ENCODE measurements at regions not wholly inside any gene's neighbourhood (a gene's known extent, or its start where the extent isn't known, plus 50 kb on each side); places are given as distances from the start of the nearest gene placed in this dataset.

DNA sequence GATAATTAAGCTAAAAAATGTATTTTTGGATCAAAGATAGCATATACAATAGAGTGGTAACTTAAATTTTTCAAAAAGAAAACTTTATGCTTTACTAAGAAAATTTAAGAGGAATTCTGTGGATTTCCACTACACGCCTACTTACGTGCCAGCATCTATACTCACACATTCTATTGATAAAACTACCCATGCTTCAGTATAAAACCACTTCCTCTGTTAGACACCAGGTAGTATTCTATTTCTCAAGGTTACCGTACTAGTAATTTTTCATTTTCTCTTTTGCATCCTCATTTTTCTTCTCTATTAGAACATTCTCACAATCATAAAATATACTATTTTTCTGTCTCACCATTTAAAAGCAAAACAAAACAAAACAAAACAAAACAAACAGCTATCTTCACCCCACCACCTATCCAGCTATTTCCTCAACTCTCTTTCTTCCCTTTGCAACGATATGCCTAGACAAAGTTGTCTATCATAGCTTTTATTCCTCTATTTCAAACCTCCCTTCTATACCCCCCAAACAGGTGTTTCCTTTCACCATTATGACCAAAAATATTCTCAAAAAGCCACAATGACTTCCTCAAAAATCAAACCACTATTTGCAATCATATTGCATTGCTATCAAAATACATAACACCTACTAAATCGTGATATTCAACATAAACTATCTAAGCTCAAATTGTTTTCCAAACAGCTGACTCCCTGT is 1652.0 kb downstream of the MRPL39 start:
- Histone ChIP-seq H3K9me3 (no peaks in the 10 kb centered on the region), H3K27me3 (no peaks in the 10 kb centered on the region), H3K27ac (no peak overlapping the region), H3K36me3 (no peaks in the 10 kb centered on the region), H3K4me1 (no peaks in the 10 kb centered on the region), H3K4me3 (no peak overlapping the region)
- TF ChIP-seq POLR2AphosphoS5 (IDR thresholded peaks at IDR 0.05; ENCODE audit: insufficient read depth in 1 of 2, low read depth in 1 of 2) = no peak
- no peak for TF ChIP-seq POLR2A (IDR thresholded peaks at IDR 0.05)
- TF ChIP-seq, protein P1, sequence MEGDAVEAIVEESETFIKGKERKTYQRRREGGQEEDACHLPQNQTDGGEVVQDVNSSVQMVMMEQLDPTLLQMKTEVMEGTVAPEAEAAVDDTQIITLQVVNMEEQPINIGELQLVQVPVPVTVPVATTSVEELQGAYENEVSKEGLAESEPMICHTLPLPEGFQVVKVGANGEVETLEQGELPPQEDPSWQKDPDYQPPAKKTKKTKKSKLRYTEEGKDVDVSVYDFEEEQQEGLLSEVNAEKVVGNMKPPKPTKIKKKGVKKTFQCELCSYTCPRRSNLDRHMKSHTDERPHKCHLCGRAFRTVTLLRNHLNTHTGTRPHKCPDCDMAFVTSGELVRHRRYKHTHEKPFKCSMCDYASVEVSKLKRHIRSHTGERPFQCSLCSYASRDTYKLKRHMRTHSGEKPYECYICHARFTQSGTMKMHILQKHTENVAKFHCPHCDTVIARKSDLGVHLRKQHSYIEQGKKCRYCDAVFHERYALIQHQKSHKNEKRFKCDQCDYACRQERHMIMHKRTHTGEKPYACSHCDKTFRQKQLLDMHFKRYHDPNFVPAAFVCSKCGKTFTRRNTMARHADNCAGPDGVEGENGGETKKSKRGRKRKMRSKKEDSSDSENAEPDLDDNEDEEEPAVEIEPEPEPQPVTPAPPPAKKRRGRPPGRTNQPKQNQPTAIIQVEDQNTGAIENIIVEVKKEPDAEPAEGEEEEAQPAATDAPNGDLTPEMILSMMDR (IDR thresholded peaks at IDR 0.05) = no peak
- DNase-seq (ENCODE audit: extremely low spot score in 2 of 2) = no peak
- intact Hi-C loops (cut with DNase I) = no loop called here

DNA sequence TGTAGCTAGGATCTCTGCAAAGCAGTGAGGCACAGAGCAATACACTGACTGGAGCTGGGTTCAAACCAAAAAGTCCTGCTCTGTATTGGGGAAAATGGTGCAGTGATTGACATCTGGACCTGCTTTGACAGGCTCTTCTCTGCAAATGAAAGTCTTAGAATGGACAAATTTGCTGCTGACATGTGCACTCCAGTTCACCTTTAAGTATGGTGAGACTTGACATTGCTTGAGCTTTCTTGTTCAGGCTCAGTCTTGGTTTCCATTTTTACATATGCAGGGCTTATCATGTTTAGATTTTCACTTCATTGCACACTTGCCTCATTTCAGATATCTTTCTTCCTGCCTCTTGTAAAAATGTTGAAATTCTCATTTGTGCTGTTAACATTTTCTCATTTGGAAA is 1655.0 kb downstream of the MRPL39 start:
- TF ChIP-seq POLR2A (IDR thresholded peaks at IDR 0.05) = no peak
- TF ChIP-seq, protein P1 (IDR thresholded peaks at IDR 0.05) = no peak
- no peak for TF ChIP-seq POLR2AphosphoS5 (IDR thresholded peaks at IDR 0.05; ENCODE audit: insufficient read depth in 1 of 2, low read depth in 1 of 2)
- Histone ChIP-seq H3K27ac (no peak overlapping the region), H3K36me3 (no peaks in the 10 kb centered on the region), H3K9me3 (no peaks in the 10 kb centered on the region), H3K27me3 (no peaks in the 10 kb centered on the region), H3K4me3 (no peak overlapping the region), H3K4me1 (no peaks in the 10 kb centered on the region)
- intact Hi-C loops (cut with DNase I) = no loop called here
- DNase-seq (ENCODE audit: extremely low spot score in 2 of 2) = no peak

DNA sequence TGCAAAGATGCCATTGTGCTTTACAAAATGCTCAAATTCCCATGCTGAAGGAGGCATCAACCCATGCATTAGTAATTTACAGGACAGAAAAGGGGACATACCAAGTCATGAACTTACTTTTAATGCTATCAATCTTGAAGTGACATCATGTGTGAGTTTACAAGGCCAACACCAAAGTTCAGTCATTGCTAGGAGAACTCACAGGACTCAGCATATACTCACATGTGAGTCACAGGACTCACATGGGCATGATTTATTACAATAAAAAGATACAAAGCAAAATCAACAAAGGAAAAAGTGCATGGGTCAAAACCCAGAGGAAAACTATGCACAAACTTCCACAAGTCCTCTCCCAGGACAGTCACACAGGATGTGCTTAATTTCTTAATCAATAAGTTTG is 1656.0 kb downstream of the MRPL39 start:
- DNase-seq (ENCODE audit: extremely low spot score in 2 of 2) = no peak
- no peaks in the 10 kb centered on the region for H3K27me3 ChIP-seq

DNA sequence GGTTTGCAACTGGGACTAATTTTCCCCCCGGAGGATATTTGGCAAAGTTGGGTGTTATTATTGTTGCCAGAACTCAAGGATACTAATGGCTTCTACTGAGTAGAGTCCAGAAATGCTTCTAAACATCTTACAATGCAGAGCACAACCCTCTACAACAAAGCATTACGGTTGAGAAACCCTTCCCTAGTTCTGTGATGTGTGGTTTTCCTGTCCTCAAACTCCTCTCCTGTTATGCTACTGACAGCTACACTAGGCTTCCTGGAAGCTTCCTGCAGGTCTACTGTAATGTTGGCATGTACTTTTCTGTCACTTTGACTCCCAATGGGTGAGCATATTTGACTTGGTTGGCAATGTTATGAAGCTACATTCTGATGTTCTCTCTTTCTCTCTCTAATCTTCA is 1656.9 kb downstream of the MRPL39 start:
- H3K36me3 ChIP-seq = no peaks in the 10 kb centered on the region
- H3K9me3 ChIP-seq = no peaks in the 10 kb centered on the region
- intact Hi-C loops (cut with DNase I) = no loop called here
- no peak for DNase-seq (ENCODE audit: extremely low spot score in 2 of 2)
- no peaks in the 10 kb centered on the region for H3K27me3 ChIP-seq
- no peak overlapping the region for H3K27ac ChIP-seq
- TF ChIP-seq POLR2A (IDR thresholded peaks at IDR 0.05) (no peak), POLR2AphosphoS5 (IDR thresholded peaks at IDR 0.05; ENCODE audit: insufficient read depth in 1 of 2, low read depth in 1 of 2) (no peak)
- TF ChIP-seq, protein P1 (IDR thresholded peaks at IDR 0.05) = no peak
- no peak overlapping the region for H3K4me3 ChIP-seq
- H3K4me1 ChIP-seq = no peaks in the 10 kb centered on the region

More for the DNA sequence above, 1656.0 kb downstream of the MRPL39 start:
- TF ChIP-seq, protein P1 (IDR thresholded peaks at IDR 0.05) = no peak
- TF ChIP-seq POLR2A (IDR thresholded peaks at IDR 0.05) (no peak), POLR2AphosphoS5 (IDR thresholded peaks at IDR 0.05; ENCODE audit: insufficient read depth in 1 of 2, low read depth in 1 of 2) (no peak)
- intact Hi-C loops (cut with DNase I) = no loop called here
- H3K9me3 ChIP-seq = no peaks in the 10 kb centered on the region
- no peaks in the 10 kb centered on the region for H3K4me1 ChIP-seq
- H3K36me3 ChIP-seq = no peaks in the 10 kb centered on the region
- no peak overlapping the region for H3K27ac ChIP-seq
- no peak overlapping the region for H3K4me3 ChIP-seq

DNA sequence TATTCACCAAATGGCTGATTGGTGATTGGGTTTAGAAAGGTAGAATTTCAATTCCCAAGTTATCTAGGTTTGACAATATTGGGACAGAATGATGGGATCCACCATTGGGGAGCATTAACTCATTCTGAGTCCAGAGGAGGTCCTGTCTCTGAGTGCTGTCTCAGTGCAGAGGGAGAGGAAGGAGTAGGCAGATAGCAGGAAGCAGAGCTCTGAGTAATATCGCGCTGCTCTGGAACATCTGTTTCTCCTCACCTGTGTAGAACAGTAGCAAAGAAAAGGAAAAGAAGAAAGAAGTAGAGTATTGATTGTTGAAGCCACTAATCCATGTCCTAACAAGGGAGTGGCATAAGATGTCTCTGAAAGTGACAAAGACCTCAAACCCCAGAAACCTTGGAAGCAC is 1657.8 kb downstream of the MRPL39 start:
- no peak for DNase-seq (ENCODE audit: extremely low spot score in 2 of 2)
- Histone ChIP-seq H3K36me3 (no peaks in the 10 kb centered on the region), H3K4me1 (no peaks in the 10 kb centered on the region), H3K4me3 (no peak overlapping the region), H3K27ac (no peak overlapping the region), H3K27me3 (no peaks in the 10 kb centered on the region), H3K9me3 (no peaks in the 10 kb centered on the region)
- TF ChIP-seq POLR2AphosphoS5 (IDR thresholded peaks at IDR 0.05; ENCODE audit: insufficient read depth in 1 of 2, low read depth in 1 of 2) (no peak), POLR2A (IDR thresholded peaks at IDR 0.05) (no peak)
- TF ChIP-seq, protein P1 (IDR thresholded peaks at IDR 0.05) = no peak
- intact Hi-C loops (cut with DNase I) = no loop called here

Measured in vagina (tissue), 2 donors.